HL-60 (cell line): ENCODE measurements at regions not wholly inside any gene's neighbourhood (a gene's known extent, or its start where the extent isn't known, plus 50 kb on each side); places are given as distances from the start of the nearest gene placed in this dataset.

Experiments
- GABPA ChIP-seq: IDR thresholded peaks from 2 replicates; pipeline ENCODE4 v1.6.1; 2012; ENCODE audit warnings: low read depth
- REST ChIP-seq: IDR thresholded peaks from 2 replicates; pipeline ENCODE4 v1.6.1; 2012; ENCODE audit warnings: low read depth; ENCODE audit not compliant: insufficient replicate concordance
- TF ChIP-seq, protein P1 (sequence below): IDR thresholded peaks from one replicate; pipeline ENCODE4 v1.5.1; 2011; ENCODE audit warnings: low read length, control low read depth, inconsistent platforms; ENCODE audit not compliant: insufficient read depth

GRCh38 chr4:103842637-103843239 is 123.0 kb upstream of the TACR3 start:
- TF ChIP-seq, protein P1, sequence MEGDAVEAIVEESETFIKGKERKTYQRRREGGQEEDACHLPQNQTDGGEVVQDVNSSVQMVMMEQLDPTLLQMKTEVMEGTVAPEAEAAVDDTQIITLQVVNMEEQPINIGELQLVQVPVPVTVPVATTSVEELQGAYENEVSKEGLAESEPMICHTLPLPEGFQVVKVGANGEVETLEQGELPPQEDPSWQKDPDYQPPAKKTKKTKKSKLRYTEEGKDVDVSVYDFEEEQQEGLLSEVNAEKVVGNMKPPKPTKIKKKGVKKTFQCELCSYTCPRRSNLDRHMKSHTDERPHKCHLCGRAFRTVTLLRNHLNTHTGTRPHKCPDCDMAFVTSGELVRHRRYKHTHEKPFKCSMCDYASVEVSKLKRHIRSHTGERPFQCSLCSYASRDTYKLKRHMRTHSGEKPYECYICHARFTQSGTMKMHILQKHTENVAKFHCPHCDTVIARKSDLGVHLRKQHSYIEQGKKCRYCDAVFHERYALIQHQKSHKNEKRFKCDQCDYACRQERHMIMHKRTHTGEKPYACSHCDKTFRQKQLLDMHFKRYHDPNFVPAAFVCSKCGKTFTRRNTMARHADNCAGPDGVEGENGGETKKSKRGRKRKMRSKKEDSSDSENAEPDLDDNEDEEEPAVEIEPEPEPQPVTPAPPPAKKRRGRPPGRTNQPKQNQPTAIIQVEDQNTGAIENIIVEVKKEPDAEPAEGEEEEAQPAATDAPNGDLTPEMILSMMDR: no peak
- TF ChIP-seq REST: no peak
- TF ChIP-seq GABPA: no peak
